PFSK-1 (cell line): ENCODE measurements at regions not wholly inside any gene's neighbourhood (a gene's known extent, or its start where the extent isn't known, plus 50 kb on each side); places are given as distances from the start of the nearest gene placed in this dataset.

Source experiments
- FOXP2 ChIP-seq: optimal IDR thresholded peaks from 2 replicates; pipeline ENCODE3; 2011; ENCODE audit warnings: borderline replicate concordance, control low read depth, inconsistent platforms; ENCODE audit not compliant: insufficient read depth; ENCODE audit errors: extremely low read length, extremely low read depth
- POLR2AphosphoS5 ChIP-seq: IDR thresholded peaks from 2 replicates; pipeline ENCODE4 v1.6.1; 2012; ENCODE audit warnings: low read depth, mild to moderate bottlenecking, control low read depth, low read length, moderate library complexity
- REST ChIP-seq, 2 experiments: IDR thresholded peaks; 2 replicates each; pipeline versions ENCODE4 v1.6.1 to v1.8.0; 2011 to 2012; ENCODE audit warnings: low read depth in 2 of 2, low read length in 2 of 2, control low read depth in 1 of 2, inconsistent platforms in 1 of 2, mild to moderate bottlenecking in 1 of 2, moderate library complexity in 1 of 2; ENCODE audit not compliant: insufficient read depth in 1 of 2
- SIN3A ChIP-seq: IDR thresholded peaks from 2 replicates; pipeline ENCODE4 v1.6.1; 2012; ENCODE audit warnings: mild to moderate bottlenecking, low read length, moderate library complexity, borderline replicate concordance; ENCODE audit not compliant: insufficient read depth
- TAF1 ChIP-seq: IDR thresholded peaks from 2 replicates; pipeline ENCODE4 v1.6.1; 2012; ENCODE audit warnings: low read length, control low read depth, borderline replicate concordance; ENCODE audit not compliant: insufficient read depth

GRCh38 chr5:74409712-74410111, 230.8 kb downstream of the ENC1 start:
- no peak for TF ChIP-seq POLR2AphosphoS5
- TF ChIP-seq REST (IDR thresholded peaks at IDR 0.05; ENCODE audit: insufficient read depth in 1 of 2, low read depth in 2 of 2, low read length in 2 of 2): no peak
- TF ChIP-seq FOXP2: no peak
- no peak for TF ChIP-seq SIN3A
- TF ChIP-seq TAF1: no peak

- TF ChIP-seq POLR2AphosphoS5: no peak
- no peak for TF ChIP-seq FOXP2
- no peak for TF ChIP-seq TAF1
- no peak for TF ChIP-seq REST (IDR thresholded peaks at IDR 0.05; ENCODE audit: insufficient read depth in 1 of 2, low read depth in 2 of 2, low read length in 2 of 2)
- no peak for TF ChIP-seq SIN3A
Measured at GRCh38 chr5:74409166-74409706, 231.3 kb downstream of the ENC1 start.

DNA sequence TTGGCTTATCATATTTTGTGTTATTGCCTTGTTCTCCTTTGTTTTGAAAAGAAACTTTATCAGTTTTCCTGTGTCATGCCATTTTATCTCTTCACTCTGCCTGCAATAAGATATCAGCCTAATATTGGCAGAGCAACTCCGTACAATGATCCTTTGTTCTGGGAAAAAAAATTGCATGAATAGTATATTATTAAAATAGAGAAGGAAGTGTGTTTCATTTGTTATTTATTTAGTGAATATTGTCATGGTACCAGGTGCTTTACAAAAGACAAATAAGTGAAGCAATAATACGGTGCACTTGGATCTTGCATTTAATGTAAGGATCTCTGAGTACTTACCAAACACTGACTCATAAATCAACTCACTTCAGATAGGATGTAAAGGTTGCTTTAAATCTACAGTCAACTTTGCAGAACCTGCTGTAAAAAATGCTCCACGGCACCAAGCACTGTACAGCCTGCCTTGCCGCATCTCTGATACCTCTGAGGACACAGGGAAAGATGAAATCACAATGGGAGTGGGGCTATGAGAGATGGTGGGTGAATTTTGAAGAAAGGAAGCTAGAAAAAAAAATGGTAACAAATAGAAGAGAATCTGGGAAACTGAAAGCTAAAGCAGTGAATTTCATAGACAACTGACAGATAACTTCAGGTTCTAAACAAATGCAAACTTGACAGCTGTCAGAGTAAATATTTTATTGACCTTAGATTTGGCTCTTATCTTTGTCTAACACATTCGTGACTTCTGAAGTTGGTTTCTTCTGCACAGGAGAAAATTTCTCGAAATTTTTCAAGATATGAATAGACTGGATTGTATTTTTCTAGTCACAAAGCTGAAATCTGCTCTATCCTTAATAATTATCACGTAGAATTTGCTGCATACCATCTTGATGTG, 232.1 kb downstream of the ENC1 start:
- TF ChIP-seq FOXP2 (no peak), REST (IDR thresholded peaks at IDR 0.05; ENCODE audit: insufficient read depth in 1 of 2, low read depth in 2 of 2, low read length in 2 of 2) (no peak), POLR2AphosphoS5 (no peak), SIN3A (no peak), TAF1 (no peak)

DNA sequence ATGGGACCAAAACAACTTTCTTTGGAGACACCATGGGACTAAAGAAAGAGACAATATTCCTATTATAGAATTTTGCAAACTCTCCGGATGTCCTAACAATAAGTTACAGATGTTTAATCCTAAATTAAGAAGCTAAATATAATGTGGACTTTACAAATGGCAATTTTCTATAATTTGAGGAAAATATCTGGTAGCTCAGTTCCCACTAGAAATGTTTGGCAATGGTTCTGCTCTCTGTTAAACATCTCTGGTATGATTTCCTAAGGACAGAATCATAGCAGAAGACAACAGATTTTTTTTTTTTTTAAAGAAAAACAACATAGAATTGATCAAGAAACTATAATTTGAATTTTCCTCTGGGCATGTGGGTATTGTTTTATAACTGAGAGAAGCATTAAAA, 232.8 kb downstream of the ENC1 start:
- TF ChIP-seq TAF1 (no peak), FOXP2 (no peak)

GRCh38 chr5:74406844-74407243, 233.7 kb downstream of the ENC1 start:
- TF ChIP-seq SIN3A (no peak), TAF1 (no peak), POLR2AphosphoS5 (no peak), REST (IDR thresholded peaks at IDR 0.05; ENCODE audit: insufficient read depth in 1 of 2, low read depth in 2 of 2, low read length in 2 of 2) (no peak), FOXP2 (no peak)
